HG03520 (cell line): ENCODE measurements at regions not wholly inside any gene's neighbourhood (a gene's known extent, or its start where the extent isn't known, plus 50 kb on each side); places are given as distances from the start of the nearest gene placed in this dataset.

ENCODE experiments used
- ATAC-seq: cut with Tn5 transposase; IDR thresholded peaks from one replicate; pipeline ENCODE4 v1.9.1; 2021; ENCODE audit warnings: mild to moderate bottlenecking, moderate library complexity; ENCODE audit not compliant: unreplicated experiment

- no peak for ATAC-seq
Measured at GRCh38 chr12:76611533-76611932, 52.0 kb upstream of the OSBPL8 start.

DNA sequence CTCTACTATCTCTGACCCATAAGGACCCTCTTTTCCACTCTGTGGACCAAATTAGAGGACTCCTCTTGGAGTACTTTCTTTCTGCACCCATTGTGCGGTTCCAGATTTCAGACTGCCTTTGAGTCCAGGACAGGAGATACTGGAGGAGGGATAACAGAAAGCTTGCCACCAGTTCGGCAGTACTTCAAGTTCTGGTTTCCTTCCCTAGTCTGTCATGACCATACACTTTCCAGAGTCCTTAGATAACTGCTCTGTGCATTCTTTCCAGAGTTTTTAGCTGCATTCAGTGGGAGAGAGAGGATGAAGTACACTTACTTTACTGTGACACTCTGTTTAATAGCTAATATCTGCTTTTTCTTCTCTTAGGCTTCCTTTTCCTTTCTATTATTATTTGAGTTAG lies 54.8 kb upstream of the OSBPL8 start:
- ATAC-seq: no peak

DNA sequence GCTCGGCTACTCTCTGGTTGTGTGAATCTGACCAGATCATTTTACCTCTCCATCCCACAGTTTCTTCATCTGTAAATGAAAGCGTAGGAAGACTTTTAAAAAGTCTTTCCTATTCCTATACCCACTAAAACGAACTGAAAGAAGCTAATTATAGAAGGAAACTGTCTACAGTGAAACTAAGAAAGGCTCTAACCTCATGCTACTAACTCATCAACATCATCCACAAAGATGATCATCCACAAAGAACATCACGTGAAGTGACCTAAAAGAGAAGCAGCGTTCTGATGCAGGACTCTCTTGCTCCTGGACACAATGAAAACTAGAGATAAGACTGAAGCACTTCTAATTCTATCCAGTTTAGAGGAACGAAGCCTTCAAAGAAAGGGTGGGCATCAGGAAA lies 58.5 kb upstream of the OSBPL8 start:
- ATAC-seq: no peak

GRCh38 chr12:76621582-76622024 lies 62.0 kb upstream of the OSBPL8 start:
- peak; percentile 75 for ATAC-seq

DNA sequence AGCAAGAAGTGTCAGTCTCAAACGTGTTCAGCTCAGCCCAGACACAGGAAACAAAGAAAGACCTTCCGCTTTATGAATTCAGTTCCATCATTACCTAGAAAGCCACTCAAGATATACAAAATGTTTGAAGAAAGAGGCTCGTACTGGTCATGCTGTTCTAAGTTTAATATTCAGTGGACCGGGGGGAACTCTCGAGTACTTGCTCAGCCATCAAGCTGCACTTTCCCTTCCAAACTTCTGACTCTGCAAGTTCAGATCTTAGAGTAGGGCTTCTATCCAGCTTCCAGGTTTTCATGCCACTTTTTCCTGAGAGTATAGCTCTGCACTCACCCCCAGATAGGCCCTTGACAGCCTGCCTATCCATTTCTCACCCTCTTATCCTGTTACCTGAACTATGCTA lies 62.8 kb upstream of the OSBPL8 start:
- no peak for ATAC-seq

DNA sequence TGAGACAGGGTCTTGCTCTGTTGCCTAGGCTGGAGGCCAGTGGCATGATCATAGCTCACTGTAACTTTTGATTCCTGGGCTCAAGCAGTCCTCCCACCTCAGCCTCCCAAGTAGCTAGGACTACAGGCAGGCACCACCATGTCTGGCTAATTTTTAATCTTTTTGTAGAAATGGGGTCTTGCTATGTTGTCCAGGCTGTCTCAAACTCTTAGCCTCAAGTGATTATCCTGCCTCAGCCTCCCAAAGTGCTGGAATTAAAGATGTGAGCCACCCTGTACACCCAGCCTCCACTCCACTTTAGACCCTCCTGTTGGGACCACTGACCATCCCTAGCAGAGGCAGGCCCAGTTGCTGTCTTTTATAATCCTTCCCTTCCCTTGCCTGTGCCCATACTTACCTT lies 63.3 kb upstream of the OSBPL8 start:
- no peak for ATAC-seq

GRCh38 chr12:76623931-76624330 lies 64.4 kb upstream of the OSBPL8 start:
- ATAC-seq: no peak

DNA sequence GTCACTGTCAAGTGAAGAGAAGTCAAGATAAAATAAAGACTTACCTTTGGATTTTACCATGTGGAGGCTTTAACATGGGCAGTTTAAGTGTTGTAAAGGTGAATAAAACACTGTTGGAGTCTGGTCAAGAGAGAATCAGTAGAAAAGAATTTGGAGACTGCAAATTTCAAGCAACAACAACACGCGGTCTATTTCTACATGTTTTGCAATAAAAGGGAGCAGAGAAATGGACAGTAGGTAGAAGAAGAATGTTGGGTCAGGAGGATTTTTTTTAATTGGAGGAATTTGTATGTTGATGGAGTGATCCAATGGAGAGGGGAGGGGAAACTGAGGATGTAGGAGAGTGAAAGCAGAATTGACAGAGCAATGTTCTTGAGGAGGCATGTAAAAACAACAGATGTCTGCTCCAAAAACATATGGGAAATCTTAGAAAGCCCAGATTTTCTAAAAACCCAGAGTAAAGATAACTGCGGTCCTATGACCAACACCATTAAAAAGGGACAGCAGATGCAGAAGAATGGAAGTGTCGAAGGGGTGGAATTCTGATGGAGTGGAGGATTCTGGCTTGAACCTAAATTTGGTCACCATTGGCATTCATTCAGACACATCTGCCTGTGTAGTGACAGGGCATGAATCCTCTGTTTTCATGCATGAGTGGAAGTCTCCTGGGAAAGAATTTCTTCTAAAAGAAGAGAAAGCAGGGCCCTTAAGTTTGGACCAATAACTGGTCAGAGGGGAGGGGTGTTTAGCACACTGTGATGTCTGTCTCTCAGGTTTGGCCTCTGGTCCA lies 68.0 kb upstream of the OSBPL8 start:
- no peak for ATAC-seq

- no peak for ATAC-seq
Measured at GRCh38 chr12:76628745-76629144, 69.2 kb upstream of the OSBPL8 start.

- ATAC-seq: no peak
Measured at GRCh38 chr12:76631741-76632140, 72.2 kb upstream of the OSBPL8 start.

- ATAC-seq: no peak
Measured at GRCh38 chr12:76633415-76633814, 73.8 kb upstream of the OSBPL8 start.

GRCh38 chr12:76634133-76634532 lies 74.6 kb upstream of the OSBPL8 start:
- no peak for ATAC-seq

GRCh38 chr12:76636121-76636692 lies 76.6 kb upstream of the OSBPL8 start:
- ATAC-seq: no peak

DNA sequence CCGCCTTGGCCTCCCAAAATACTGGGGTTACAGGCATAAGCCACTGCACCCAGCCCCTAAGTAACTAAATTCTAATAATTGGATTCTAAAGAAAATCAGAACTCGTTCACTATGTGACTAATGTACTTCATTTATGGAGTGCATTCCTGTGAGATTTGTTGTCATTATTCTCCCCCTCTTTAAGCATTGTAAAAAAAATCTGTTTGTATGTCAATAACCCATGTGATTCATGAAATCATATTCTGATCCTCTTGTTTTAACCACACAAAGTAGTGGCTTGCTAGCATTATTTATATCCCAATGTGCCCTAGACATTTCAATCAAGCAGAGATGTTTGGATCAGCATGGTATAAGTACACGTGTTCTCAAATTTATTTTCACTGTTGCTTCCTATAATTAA lies 78.2 kb upstream of the OSBPL8 start:
- ATAC-seq: no peak

- no peak for ATAC-seq
Measured at GRCh38 chr12:76639646-76640045, 80.1 kb upstream of the OSBPL8 start.

DNA sequence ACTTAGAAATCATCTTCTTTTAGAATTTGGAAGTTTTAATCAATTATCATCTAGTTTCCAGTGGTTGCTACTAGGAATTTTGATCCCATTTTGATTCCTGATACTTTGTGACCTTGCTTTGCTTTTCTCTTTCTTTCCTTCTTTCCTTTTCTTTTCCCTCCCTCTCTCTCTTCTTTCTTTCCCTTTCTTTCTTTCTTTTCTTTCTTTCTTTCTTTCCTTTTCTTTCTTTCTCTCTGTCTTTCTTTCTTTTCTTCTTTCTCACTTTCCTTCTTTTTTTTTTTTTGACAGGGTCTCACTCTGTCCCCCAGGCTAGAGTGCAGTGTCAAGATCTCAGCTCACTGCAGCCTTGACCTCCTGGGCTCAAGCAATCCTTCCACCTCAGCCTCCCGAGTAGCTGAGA lies 81.5 kb upstream of the OSBPL8 start:
- no peak for ATAC-seq

DNA sequence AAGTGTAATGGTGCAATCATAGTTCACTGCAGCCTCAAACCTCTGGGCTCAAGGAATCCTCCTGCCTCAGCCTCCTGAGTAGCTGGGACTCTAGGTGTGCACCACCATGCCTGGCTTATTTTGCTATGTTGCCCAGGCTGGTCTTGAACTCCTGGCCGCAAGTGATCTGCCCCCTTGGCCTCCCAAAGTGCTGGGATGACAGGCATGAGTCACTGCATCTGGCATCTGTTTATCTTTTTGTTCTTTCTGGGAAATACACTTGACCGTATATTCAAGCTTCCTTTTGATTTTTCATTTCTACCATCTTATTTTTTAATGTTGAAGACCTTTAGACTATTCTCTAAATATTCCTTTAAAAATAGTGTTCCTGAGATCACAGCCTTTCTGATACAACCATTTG lies 82.4 kb upstream of the OSBPL8 start:
- ATAC-seq: no peak

- no peak for ATAC-seq
Measured at GRCh38 chr12:76643438-76643837, 83.9 kb upstream of the OSBPL8 start.

DNA sequence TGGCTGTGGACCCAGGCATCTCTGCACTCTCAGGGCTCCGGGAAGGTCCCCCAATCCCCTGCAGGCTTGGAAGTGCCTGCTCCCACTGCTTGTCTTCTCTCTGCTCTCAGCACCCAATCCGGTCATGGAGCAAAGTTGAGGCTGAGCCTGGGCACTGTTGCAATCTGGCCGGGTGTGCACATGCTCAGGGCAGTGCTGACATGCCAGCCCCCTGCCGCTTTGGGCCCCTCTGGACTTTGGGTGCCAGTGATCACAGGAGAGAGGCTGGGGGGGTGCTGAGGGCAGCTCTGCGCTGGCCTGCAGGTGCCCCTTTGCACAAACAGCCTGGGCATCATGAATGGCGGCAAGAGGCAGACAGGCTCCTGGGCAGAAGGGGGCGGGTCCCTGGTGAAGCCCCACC lies 85.4 kb upstream of the OSBPL8 start:
- ATAC-seq: no peak

DNA sequence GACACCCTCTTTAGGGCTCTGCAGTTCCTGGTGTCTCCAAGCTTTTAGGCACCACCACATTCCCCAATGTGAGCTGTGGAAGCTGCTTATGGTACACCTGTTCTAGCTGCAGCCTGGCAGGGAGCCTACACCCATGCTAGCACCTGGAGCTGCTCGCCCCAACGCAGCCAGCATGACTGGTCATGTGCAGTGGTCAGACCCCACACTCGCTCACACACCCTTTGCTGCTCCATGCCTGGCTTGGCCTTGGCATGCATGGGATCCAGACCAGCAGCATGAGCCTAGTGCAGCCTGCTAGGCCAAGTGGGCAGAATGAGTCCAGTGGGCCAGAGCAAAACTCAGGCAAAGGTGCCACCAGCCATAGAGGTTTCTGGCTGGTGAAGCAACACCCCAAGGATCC lies 86.4 kb upstream of the OSBPL8 start:
- ATAC-seq: no peak

GRCh38 chr12:76646366-76646765 lies 86.8 kb upstream of the OSBPL8 start:
- no peak for ATAC-seq

- ATAC-seq: no peak
Measured at GRCh38 chr12:76649099-76649498, 89.5 kb upstream of the OSBPL8 start.

DNA sequence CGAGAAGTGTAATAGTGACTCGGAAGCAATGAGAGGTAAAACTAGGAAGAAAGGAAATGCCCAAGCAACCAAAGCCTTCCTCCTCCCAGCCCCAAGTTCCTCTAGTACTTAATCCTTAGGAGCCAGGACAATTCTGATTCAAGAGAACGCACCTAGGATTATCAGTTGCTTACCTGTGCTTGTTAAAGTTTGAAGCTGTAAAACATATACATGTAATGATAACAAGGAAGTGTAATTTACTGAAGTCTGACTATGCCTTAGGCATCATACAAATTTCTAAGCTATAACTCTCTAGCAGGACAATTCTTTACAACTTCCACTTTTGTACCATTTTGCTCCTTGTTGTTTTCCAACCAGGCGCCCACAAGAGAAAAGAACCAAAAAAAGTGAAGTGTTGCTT lies 92.8 kb upstream of the OSBPL8 start:
- no peak for ATAC-seq
